Thyroid gland (tissue), 4 donors: ENCODE measurements at regions not wholly inside any gene's neighbourhood (a gene's known extent, or its start where the extent isn't known, plus 50 kb on each side); places are given as distances from the start of the nearest gene placed in this dataset.

Experiments
- DNase-seq, 2 donors: peaks; one replicate each; pipeline ENCODE4 v3.0.0-alpha.2; 2019
- H3K27ac ChIP-seq, 3 donors: fragments of 200-600 bp; sonication (generic); 1 replicate in 2 of 3; 2 replicates in 1 of 3; pipeline ENCODE4 v1.5.1; 2016 to 2019; ENCODE audit warnings: mild to moderate bottlenecking in 1 of 3, moderate library complexity in 1 of 3
- H3K27me3 ChIP-seq: fragments of 200-600 bp; sonication (generic); one replicate; pipeline ENCODE4 v1.5.1; 2019
- H3K36me3 ChIP-seq, 2 donors: fragments of 200-600 bp; sonication (generic); one replicate each; pipeline ENCODE4 v1.5.1; 2016 to 2019
- H3K4me1 ChIP-seq, 2 donors: fragments of 200-600 bp; sonication (generic); one replicate each; pipeline ENCODE4 v1.5.1; 2017 to 2019
- H3K4me3 ChIP-seq, 3 donors: fragments of 200-600 bp; sonication (generic); replicated peaks in 1 of 3; 1 replicate in 2 of 3; 2 replicates in 1 of 3; pipeline ENCODE4 v1.5.1; 2016; ENCODE audit warnings: mild to moderate bottlenecking in 1 of 3
- H3K9me3 ChIP-seq: fragments of 200-600 bp; sonication (generic); one replicate; pipeline ENCODE4 v1.5.1; 2017
- CTCF ChIP-seq, 6 experiments: fragments of 200-600 bp in 3 of 6; fragments of 450-650 bp in 3 of 6; sonication (generic) in 3 of 6; IDR thresholded peaks; one replicate each; pipeline ENCODE4 v1.5.1; 2016 to 2019; ENCODE audit warnings: antibody characterized with exemption in 6 of 6, mild to moderate bottlenecking in 2 of 6, inconsistent platforms in 1 of 6, moderate library complexity in 1 of 6
- POLR2A ChIP-seq, 2 donors: fragments of 450-650 bp; IDR thresholded peaks; one replicate each; pipeline ENCODE4 v1.6.1; 2017; ENCODE audit warnings: antibody characterized with exemption in 2 of 2, mild to moderate bottlenecking in 2 of 2, moderate library complexity in 1 of 2
- whole genome bisulfite sequencing, 2 donors: methylation state at CpG; one replicate each; pipeline ENCODE4 v1.1.5; 2017; 5-methylcytosine and 5-hydroxymethylcytosine counted together
- intact Hi-C: fragments of 100-400 bp; cut with DNase I; formaldehyde crosslinking; loops from one replicate; pipeline ENCODE4 v1.15.1; 2023

DNA sequence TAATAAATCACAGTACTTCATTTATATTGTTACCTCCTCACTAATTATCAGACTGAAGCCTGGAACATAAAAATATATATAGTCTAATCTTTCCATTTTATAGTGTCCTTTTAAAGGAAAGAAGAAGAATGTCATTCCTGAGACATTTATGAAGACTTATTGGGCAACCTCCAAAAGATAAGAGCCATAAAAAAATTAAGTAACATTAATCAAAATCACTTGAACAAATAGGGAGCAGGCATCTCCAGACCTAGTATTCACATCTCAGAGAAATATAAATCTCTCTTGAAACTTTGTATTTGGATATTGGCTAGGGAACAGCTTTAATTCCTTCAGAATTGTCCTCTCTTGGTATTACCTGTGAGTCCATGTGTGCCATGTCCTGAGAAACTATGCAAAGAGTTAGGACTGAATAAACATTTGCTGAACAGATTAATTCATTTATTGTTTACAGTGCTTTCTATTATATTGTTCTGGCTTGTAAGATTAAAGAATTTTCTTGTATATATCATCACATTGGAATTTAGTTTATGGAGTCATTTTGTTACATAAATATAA is 530.5 kb upstream of the LRRC4C start:
- H3K4me3 ChIP-seq = no peak overlapping the region
- no peaks in the 10 kb centered on the region for H3K9me3 ChIP-seq
- TF ChIP-seq CTCF (IDR thresholded peaks at IDR 0.05) = no peak
- TF ChIP-seq POLR2A (IDR thresholded peaks at IDR 0.05) = no peak
- H3K27me3 ChIP-seq = no peaks in the 10 kb centered on the region
- no peak overlapping the region for H3K27ac ChIP-seq
- H3K4me1 ChIP-seq = no peaks in the 10 kb centered on the region
- no peak for DNase-seq
- no peaks in the 10 kb centered on the region for H3K36me3 ChIP-seq
- intact Hi-C loops = no loop called here

- 46 to 57% methylated on average over 1 of the region's 1 CpG for WGBS, 2 donors
- TF ChIP-seq CTCF (IDR thresholded peaks at IDR 0.05) (no peak), POLR2A (IDR thresholded peaks at IDR 0.05) (no peak)
- no peak overlapping the region for H3K27ac ChIP-seq
- no peaks in the 10 kb centered on the region for H3K4me1 ChIP-seq
- DNase-seq = no peak
- no peaks in the 10 kb centered on the region for H3K27me3 ChIP-seq
- intact Hi-C loops = no loop called here
- no peaks in the 10 kb centered on the region for H3K36me3 ChIP-seq
- H3K9me3 ChIP-seq = no peaks in the 10 kb centered on the region
- no peak overlapping the region for H3K4me3 ChIP-seq
These were observed 537.1 kb upstream of the LRRC4C start for GRCh38 chr11:41996533-41996932.

DNA sequence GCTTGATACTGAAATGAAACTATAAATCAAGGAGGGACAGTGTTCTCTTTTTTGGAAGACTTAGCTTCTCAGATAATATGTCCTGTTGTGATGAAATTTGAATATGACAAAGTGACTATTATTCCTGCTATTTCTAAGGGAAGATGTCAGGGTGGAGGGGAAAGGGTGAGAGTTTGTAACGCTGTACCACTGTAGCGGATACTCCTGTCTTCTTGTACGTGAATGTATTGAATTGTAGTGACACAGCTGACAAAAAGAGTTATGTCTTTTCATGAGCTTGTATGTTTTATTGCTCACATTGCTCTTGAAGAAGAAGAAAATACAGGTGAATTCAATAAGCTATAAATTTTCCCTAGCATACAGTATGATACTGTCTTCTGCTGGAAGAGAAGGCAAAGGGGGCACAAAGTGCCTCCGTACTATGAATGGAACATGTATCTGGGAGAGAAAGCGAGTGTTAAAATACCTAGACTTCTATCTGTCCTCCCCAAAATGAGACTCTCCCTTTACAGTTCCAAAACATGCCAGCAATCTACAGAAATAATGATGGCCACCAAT is 538.5 kb upstream of the LRRC4C start:
- no peaks in the 10 kb centered on the region for H3K9me3 ChIP-seq
- 90 to 91% methylated on average over 5 of the region's 5 CpGs for WGBS, 2 donors
- H3K27ac ChIP-seq = no peak overlapping the region
- no peak for TF ChIP-seq POLR2A (IDR thresholded peaks at IDR 0.05)
- TF ChIP-seq CTCF (IDR thresholded peaks at IDR 0.05) = no peak
- intact Hi-C loops = no loop called here
- H3K4me1 ChIP-seq = no peaks in the 10 kb centered on the region
- no peak for DNase-seq
- no peaks in the 10 kb centered on the region for H3K27me3 ChIP-seq
- no peak overlapping the region for H3K4me3 ChIP-seq
- no peaks in the 10 kb centered on the region for H3K36me3 ChIP-seq

GRCh38 chr11:41999066-41999465 is 539.6 kb upstream of the LRRC4C start:
- Histone ChIP-seq H3K4me1 (no peaks in the 10 kb centered on the region), H3K36me3 (no peaks in the 10 kb centered on the region), H3K4me3 (no peak overlapping the region), H3K9me3 (no peaks in the 10 kb centered on the region), H3K27me3 (no peaks in the 10 kb centered on the region), H3K27ac (no peak overlapping the region)
- no peak for DNase-seq
- TF ChIP-seq CTCF (IDR thresholded peaks at IDR 0.05) (no peak), POLR2A (IDR thresholded peaks at IDR 0.05) (no peak)
- intact Hi-C loops = no loop called here

DNA sequence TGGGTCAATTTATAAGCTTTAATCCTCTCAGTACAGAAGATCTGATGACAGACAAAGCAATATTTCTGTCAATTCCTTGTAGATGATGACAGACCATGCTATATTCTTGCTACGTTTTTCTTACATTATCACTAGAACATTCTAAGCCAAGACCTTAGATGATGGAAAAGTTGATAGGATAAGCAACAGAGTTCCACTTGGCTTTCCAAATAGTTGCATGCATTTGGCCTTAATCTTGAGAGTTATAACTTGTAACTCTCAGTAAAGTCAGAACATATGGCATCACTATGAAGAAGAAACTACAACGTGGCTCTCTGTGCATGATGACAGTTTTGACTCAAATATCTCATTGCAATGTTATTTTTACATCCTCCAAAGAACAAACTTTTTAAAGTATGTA is 544.3 kb upstream of the LRRC4C start:
- H3K27ac ChIP-seq = no peak overlapping the region
- no peaks in the 10 kb centered on the region for H3K27me3 ChIP-seq
- DNase-seq = no peak
- TF ChIP-seq POLR2A (IDR thresholded peaks at IDR 0.05) = no peak
- no peak for TF ChIP-seq CTCF (IDR thresholded peaks at IDR 0.05)
- intact Hi-C loops = no loop called here
- no peaks in the 10 kb centered on the region for H3K4me1 ChIP-seq
- no peaks in the 10 kb centered on the region for H3K9me3 ChIP-seq
- H3K4me3 ChIP-seq = no peak overlapping the region
- 55 to 63% methylated on average over 2 of the region's 2 CpGs for WGBS, 2 donors
- no peaks in the 10 kb centered on the region for H3K36me3 ChIP-seq
